ENCODE measurements at regions not wholly inside any gene's neighbourhood (a gene's known extent, or its start where the extent isn't known, plus 50 kb on each side); places are given as distances from the start of the nearest gene placed in this dataset.

DNA sequence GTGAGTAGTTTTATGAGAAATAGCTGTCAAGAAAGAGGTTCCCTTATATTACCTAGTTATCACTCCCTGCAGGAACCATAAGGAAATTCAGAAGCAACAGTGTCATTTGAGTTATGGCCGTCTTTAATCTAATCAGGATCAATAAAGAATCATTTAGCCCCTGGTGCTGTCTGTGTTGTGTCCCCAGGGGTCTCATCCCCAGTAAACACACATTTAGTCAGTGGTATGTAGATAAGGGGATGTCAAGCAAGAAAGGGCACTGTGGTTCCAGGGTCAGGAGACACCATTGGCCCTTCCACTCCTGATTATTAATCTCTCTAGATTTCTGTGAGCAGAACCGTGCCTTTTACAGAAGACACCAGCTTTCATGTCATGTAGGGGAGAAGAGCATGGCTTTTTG is 158.0 kb upstream of the SEMA6A start:
- no peak for TF ChIP-seq POLR2A (IDR thresholded peaks at IDR 0.05)
- TF ChIP-seq, protein P1, sequence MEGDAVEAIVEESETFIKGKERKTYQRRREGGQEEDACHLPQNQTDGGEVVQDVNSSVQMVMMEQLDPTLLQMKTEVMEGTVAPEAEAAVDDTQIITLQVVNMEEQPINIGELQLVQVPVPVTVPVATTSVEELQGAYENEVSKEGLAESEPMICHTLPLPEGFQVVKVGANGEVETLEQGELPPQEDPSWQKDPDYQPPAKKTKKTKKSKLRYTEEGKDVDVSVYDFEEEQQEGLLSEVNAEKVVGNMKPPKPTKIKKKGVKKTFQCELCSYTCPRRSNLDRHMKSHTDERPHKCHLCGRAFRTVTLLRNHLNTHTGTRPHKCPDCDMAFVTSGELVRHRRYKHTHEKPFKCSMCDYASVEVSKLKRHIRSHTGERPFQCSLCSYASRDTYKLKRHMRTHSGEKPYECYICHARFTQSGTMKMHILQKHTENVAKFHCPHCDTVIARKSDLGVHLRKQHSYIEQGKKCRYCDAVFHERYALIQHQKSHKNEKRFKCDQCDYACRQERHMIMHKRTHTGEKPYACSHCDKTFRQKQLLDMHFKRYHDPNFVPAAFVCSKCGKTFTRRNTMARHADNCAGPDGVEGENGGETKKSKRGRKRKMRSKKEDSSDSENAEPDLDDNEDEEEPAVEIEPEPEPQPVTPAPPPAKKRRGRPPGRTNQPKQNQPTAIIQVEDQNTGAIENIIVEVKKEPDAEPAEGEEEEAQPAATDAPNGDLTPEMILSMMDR (IDR thresholded peaks at IDR 0.05): no peak

All from thyroid gland (tissue), 4 donors.